ENCODE measurements at regions not wholly inside any gene's neighbourhood (a gene's known extent, or its start where the extent isn't known, plus 50 kb on each side); places are given as distances from the start of the nearest gene placed in this dataset.

GRCh38 chr16:87228363-87228762 lies 88.8 kb downstream of the C16orf95 start:
- no peak for TF ChIP-seq CTCF (IDR thresholded peaks at IDR 0.05)

GRCh38 chr16:87229230-87230188 lies 87.7 kb downstream of the C16orf95 start:
- H3K27ac ChIP-seq: no peak overlapping the region
- intact Hi-C loops (cut with DNase I): no loop called here
- ATAC-seq (no peak), DNase-seq (no peak)
- H3K36me3 ChIP-seq (ENCODE audit: insufficient read depth in 1 of 2, low read depth in 1 of 2): no peaks in the 10 kb centered on the region
- no peak for TF ChIP-seq CTCF (IDR thresholded peaks at IDR 0.05)
- 72 to 83% (median 77%) methylated on average over 17 to 18 of the region's 18 CpGs for WGBS, 3 donors
- H3K4me1 ChIP-seq: no peaks in the 10 kb centered on the region
- H3K4me3 ChIP-seq: no peak overlapping the region
- H3K27me3 ChIP-seq (ENCODE audit: insufficient read depth in 3 of 3, low read length in 2 of 3): peaks cover 0 to 2% (median 0%) of the 10 kb centered on the region in 3 donors
- no peaks in the 10 kb centered on the region for H3K9me3 ChIP-seq

More at GRCh38 chr16:87228363-87228762, 88.8 kb downstream of the C16orf95 start:
- no peaks in the 10 kb centered on the region for H3K4me1 ChIP-seq
- no peaks in the 10 kb centered on the region for H3K36me3 ChIP-seq (ENCODE audit: insufficient read depth in 1 of 2, low read depth in 1 of 2)
- ATAC-seq: no peak
- no peaks in the 10 kb centered on the region for H3K27me3 ChIP-seq (ENCODE audit: insufficient read depth in 3 of 3, low read length in 2 of 3)
- WGBS, 3 donors: 91 to 96% (median 93%) methylated on average over 8 of the region's 8 CpGs
- no peak for DNase-seq
- intact Hi-C loops (cut with DNase I): no loop called here
- H3K27ac ChIP-seq: no peak overlapping the region
- no peaks in the 10 kb centered on the region for H3K9me3 ChIP-seq
- H3K4me3 ChIP-seq: no peak overlapping the region

GRCh38 chr16:87230571-87230970 lies 86.6 kb downstream of the C16orf95 start:
- H3K9me3 ChIP-seq: no peaks in the 10 kb centered on the region
- 79 to 84% (median 84%) methylated on average over 4 of the region's 4 CpGs for WGBS, 3 donors
- no peak overlapping the region for H3K27ac ChIP-seq
- no peaks in the 10 kb centered on the region for H3K36me3 ChIP-seq (ENCODE audit: insufficient read depth in 1 of 2, low read depth in 1 of 2)
- H3K4me1 ChIP-seq: no peaks in the 10 kb centered on the region
- ATAC-seq (no peak), DNase-seq (no peak)
- H3K27me3 ChIP-seq (ENCODE audit: insufficient read depth in 3 of 3, low read length in 2 of 3): peaks cover 0 to 3% (median 0%) of the 10 kb centered on the region in 3 donors
- no peak overlapping the region for H3K4me3 ChIP-seq
- intact Hi-C loops (cut with DNase I): no loop called here
- no peak for TF ChIP-seq CTCF (IDR thresholded peaks at IDR 0.05)

- no peak overlapping the region for H3K27ac ChIP-seq
- H3K4me1 ChIP-seq: no peaks in the 10 kb centered on the region
- no peaks in the 10 kb centered on the region for H3K36me3 ChIP-seq (ENCODE audit: insufficient read depth in 1 of 2, low read depth in 1 of 2)
- H3K4me3 ChIP-seq: no peak overlapping the region
- TF ChIP-seq CTCF (IDR thresholded peaks at IDR 0.05): no peak
- H3K9me3 ChIP-seq: no peaks in the 10 kb centered on the region
- intact Hi-C loops (cut with DNase I): no loop called here
- H3K27me3 ChIP-seq (ENCODE audit: insufficient read depth in 3 of 3, low read length in 2 of 3): peaks cover 0 to 3% (median 0%) of the 10 kb centered on the region in 3 donors
- ATAC-seq (no peak), DNase-seq (no peak)
- 76 to 88% (median 79%) methylated on average over 4 of the region's 4 CpGs for WGBS, 3 donors
Measured at GRCh38 chr16:87231295-87231694, 85.9 kb downstream of the C16orf95 start.

Measured in psoas muscle (tissue), 7 donors.